RKO (cell line): ENCODE measurements at regions not wholly inside any gene's neighbourhood (a gene's known extent, or its start where the extent isn't known, plus 50 kb on each side); places are given as distances from the start of the nearest gene placed in this dataset.
"Not testable (repeated sequence)": the region's sequence is repeated elsewhere in the genome, so short reads cannot be mapped to it uniquely, and the experiment has no call there.

Experiments
- DNase-seq: peaks from one replicate; pipeline ENCODE4 v3.0.0-alpha.2; 2016; ENCODE audit warnings: low spot score

DNA sequence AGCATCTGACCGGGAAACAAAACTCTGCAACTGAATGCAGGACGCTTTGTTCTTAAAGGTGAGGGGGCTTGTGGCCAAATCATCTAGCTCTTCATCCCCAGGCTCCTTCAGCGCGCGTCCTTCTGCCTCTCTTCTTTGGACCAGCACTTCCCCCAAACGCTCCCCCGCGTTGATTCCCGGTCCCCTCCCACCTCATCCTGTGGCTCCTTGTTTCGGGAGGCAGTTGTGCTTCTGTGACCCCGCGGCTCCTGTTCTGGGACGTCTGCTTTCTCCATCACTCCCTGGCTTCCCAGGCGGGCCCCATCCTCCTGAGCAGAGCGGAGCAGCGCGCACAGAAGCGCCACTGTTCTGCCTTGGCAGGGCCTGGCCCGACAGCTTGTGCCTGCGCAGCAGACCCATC, 109.7 kb upstream of the ZNG1E start:
- not testable (repeated sequence) for DNase-seq

DNA sequence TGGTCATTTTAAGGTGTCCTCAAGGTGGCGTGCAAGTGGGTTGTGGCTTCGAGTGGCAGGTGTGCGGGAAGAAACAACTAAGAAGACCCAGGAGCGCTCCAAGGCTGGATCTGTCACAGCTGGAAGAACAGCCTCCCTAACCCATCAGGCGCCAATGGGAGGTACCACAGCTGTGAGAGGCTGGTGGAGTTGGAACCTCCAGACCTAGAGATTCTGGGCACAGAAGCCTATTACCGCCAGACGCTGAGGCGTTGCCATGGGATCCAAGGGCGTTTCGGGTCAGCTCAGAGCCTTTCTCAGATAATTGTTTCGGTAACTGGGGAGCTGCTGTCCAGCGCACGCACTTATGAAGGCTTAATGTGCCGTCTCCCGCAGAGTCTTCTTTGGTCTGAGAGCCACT, 156.7 kb upstream of the ZNG1E start:
- DNase-seq = not testable (repeated sequence)

DNA sequence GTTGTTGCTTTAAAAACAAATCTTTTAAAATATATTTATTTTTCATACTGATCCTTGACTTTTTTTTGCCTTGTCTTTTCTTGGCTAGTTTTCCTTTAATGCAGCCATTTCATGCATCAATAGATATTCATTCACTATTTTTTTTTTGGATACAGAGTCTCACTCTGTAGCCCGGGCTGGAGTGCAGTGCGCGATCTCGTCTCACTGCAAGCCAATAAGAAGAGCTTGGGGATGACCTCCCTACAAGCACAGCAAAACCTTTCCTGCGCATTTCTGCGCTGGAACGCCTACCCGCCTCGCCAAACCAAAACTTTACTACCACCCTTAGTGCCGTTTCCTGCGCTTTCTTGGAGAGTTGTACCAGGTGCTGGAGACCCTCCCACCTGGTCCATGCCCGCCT, 161.3 kb upstream of the ZNG1E start:
- DNase-seq = not testable (repeated sequence)

DNA sequence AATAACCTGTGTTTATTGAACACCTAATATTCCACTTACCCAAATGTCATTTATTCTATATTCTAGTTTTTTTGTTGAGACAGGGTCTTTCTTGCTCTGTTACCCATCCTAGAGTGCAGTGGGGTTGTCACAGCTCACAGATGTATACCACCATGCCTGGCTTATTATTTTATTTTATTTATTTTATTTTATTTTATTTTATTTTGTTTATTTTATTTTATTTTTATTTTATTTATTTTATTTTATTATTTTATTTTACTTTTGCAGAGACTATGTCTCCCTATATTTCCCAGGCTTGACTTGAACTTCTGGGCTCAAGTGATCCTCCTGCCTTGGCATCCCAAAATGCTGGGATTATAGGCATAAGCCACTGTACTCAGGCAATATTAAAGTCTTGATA, 167.8 kb upstream of the ZNG1E start:
- not testable (repeated sequence) for DNase-seq

DNA sequence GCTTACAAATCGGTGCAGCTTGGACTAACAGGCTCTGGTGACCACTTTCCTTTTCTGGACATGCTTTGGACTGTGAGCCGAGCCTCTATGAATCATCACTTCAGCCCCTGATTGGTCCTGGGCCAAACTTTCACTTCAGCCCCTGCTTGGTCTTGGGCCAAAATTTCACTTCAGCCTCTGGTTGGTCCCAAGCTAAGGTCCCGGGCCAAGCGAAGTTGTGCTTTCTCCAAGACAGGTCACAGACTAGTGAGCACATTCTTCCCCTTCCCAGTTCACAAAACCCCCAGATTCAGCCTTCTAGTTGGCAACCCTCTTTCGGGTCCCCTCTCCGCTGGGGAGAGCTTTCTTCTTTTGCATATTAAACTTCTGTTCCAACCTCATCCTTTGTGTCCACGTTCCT, 171.0 kb upstream of the ZNG1E start:
- DNase-seq = not testable (repeated sequence)

DNA sequence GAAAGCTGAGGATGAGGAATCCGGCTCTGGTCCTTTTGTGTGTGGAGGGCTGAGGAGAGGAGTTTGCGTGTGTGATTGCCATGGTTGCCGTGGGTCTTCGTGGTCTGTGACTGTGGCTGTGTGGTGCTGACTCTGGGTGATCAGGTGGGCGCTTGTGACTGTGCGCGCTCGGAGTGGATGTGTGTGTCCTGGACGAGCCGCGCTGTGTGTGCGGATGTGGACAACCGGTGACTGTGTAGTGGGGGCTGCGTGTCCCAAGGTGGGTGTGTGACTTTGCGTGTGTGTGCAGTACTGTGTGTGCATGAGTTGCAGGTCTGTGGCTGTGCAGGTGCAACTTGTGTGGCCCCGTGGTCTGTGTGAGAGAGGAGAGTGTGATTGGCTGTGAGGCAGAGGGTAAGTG, 172.0 kb upstream of the ZNG1E start:
- DNase-seq = not testable (repeated sequence)

DNA sequence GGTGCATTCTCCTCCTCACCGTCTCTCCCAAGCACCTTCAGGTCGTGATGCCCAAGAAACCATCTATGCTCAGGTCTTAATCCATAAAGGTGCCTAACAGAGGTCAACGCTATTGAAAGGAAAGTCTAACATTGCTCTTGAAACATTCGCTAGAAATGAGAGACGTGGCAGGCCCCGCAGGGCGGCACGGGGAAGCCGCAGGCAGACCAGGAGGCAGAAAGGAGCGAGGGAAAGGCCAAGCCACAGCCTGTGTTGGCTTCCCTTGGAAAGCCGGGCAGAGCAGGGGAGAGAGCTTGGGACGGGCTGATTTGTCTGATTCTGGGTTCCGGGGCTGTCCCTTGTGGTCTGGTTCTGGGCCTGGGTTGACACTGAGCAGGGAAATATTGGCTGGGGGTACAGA, 192.8 kb upstream of the ZNG1E start:
- not testable (repeated sequence) for DNase-seq

DNA sequence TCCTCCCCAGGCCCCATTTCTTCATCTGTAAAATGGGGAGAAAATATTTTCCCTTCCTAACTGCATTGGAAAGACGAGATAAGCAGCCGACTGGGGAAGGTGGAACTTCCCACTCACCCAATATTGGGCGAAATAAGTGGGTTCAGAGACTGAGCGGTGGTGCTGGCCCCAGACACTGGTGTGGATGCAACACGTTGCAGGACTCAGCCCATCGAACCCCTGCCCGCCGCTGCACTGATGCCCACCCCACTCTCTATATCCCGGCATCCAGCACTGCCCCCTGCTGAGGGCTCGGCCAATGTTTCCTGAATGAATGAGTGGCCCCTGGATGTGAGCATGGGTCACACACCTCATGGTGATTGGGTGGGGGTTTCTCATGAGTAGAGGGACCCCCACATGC, 194.4 kb upstream of the ZNG1E start:
- not testable (repeated sequence) for DNase-seq

DNA sequence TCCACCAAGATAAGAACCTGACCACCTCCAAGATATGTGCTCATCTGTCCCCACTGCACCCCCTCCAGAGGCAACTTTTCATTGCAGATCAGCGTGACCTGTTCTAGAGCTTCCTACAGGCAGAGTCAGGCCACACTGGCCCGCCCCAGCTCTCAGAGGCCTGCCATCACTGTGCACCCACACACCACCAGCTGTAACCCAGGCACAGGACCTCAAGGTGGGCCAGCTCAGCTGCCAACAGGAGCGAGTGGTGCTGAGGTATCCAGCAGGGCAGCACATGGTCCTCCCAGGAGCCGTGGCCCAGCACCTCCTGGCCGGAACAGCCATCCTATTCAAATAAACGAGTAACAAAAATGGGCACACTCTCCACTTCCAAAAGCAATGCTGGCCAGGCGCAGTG, 189.9 kb upstream of the FOXD4L5 start:
- DNase-seq = not testable (repeated sequence)

DNA sequence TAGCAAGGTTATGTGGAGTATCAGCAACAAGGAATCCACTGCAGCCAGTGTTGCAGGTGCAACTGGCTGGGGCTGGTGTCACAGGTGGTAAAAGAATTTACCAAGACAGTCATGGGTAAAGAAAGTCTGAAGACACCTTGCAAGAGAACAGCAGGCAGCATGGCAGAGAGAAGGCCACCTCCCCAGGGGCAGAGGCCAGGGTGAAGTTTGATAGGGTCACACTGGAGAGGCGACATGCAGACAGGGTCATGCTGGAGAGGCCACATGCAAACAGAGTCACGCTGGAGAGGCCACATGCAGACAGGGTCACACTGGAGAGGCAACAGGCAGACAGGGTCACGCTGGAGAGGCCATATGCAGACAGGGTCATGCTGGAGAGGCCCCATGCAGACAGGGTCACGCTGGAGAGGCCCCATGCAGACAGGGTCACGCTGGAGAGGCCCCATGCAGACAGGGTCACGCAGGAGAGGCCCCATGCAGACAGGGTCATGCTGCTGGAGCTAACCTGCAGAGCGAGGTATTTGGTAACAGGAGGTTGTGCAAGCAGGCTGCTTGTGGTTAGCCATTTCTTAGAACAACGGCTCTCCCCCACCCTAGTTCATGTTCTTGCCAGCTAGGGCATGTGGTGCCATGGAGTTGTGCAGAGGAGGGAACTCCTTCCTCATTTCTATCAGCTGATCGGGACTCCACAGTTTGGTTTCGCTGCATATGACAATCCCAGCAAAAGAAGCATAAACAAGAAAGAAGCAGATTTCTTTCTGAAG, 188.2 kb upstream of the FOXD4L5 start:
- not testable (repeated sequence) for DNase-seq

DNA sequence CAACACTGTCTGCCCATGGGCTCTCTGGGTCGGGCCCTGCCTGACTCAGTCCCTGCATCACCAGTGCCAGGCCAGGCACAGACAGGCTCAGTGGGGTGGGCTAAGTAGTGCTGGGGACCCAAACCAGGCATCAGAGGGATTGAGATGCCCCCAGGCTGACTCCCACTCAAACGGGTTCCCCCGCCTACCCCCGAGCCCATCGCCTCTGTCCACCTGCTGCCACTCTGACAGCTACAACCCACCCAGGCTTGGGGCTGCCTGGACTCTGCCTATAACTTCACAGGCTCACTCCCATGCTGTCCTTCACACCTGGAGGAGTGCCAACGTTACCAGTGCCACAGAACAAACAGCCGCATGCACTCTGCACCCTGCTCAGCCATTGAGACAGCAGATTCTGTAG, 186.1 kb upstream of the FOXD4L5 start:
- DNase-seq = not testable (repeated sequence)

DNA sequence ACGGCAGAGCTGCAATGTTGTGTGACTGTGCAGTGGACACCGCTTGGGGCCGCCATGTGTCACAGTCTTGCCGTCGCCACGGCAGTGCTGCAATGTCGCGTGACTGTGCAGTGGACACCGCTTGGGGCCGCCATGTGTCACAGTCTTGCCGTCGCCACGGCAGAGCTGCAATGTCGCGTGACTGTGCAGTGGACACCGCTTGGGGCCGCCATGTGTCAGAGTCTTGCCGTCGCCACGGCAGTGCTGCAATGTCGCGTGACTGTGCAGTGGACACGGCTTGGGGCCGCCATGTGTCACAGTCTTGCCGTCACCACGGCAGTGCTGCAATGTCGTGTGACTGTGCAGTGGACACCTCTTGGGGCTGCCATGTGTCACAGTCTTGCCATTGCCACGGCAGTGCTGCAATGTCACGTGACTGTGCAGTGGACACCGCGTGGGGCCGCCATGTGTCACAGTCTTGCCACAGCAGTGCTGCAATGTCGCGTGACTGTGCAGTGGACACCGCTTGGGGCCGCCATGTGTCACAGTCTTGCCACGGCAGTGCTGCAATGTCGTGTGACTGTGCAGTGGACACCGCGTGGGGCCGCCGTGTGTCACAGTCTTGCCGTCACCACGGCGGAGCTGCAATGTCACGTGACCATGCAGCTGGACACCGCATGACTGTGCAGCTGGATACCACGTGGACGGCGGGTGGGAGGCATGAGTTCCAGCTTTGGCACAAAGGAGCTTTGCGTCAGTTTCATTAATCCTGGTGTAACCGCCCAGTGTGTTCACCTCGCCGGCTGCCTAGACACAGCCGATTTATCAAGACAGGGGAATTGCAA, 182.1 kb upstream of the FOXD4L5 start:
- not testable (repeated sequence) for DNase-seq

DNA sequence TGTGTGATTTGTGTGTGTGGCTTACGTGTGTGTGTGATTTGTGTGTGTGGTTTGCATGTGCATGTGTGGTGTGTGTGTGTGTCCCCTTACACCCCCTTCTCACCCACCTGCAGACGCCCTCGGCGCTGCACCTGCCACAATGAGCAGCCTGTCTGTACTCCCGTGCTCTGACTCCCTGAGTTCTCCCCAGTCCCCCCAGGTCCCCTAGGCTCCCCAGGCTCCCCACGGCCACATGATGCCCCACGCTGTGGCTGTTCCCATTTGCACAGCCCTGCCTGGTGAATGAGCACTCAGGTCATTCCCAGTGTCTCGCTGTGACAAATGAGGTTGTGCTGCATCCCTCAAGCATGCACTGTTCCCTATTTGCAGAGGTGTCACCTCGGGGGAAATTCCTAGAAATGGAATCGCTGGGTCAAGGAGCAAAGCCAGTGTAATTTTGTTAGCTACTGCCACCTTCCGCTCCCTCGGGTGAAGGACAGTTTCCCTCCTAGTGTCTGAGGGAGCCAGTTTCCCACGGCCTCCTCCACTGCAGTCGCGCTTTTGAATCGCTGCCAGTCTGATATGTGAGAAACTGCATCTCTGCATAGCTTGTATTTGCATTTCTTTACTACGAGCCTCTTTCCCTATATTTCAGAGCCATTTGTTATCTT, 180.4 kb upstream of the FOXD4L5 start:
- DNase-seq = not testable (repeated sequence)

DNA sequence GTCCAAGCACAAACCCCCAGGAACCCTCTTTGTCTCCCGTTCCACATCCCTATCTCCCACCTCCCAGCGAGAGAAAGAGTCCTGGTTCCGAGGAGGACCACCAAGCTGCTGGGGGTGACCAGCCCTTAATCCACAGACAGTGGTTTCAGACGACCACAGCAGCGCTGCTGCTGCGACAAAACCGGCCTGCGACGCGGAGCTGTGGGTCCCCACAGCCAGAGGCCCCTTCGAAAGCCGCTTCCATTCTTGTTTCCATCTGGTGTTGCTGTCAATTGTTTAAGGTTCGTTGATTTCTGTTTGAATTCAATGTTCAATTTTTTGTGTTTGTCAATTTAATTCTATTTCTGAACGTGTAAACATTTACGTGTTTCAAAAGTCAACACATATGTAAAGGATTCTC, 177.5 kb upstream of the FOXD4L5 start:
- not testable (repeated sequence) for DNase-seq

DNA sequence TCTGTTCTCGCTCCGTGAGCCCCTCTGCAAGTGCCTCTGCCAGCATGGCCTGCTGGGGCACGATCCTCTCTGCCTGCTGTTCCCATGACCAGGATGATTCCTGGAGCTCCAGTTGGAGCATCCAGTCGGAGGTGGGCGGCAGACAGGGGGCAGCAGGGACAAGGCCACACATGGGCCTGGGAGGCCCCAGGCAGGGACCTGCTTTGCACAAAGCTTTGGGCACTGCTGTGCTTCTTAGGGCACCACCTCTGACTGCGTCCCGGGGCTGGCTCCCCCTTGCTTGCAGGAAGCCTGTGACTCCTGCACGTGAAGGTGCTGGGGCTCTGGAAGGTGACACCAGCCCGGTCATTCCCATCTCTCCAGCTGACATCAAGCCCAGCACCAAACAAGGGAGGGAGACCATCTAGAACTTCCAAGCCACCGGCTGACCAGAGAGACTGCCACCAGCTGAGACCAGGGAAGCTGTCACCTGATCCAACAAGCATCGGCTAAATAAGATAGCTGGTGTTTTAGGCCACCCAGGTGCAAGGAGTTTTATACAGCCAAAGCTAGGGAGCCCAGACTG, 174.8 kb upstream of the FOXD4L5 start:
- no peak for DNase-seq

DNA sequence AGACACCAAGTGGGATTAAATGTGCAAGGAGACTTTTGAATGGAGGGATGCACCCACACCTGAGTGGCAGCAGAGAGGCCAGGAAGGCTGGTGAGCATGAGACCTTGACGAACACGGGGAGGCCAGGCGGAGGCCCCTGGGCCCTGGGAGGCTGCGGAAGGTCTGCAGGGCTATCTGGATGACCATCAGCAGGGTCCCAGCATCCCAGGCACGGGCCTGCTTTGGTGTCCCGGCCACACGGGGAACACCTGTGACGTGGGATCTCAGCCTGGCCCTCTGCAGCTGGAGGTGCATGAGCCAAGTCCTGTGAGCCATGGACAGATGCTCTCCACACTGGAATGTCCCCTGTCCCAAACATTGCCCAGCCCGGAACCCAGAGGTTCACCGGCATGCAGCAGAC, 174.0 kb upstream of the FOXD4L5 start:
- DNase-seq = no peak

DNA sequence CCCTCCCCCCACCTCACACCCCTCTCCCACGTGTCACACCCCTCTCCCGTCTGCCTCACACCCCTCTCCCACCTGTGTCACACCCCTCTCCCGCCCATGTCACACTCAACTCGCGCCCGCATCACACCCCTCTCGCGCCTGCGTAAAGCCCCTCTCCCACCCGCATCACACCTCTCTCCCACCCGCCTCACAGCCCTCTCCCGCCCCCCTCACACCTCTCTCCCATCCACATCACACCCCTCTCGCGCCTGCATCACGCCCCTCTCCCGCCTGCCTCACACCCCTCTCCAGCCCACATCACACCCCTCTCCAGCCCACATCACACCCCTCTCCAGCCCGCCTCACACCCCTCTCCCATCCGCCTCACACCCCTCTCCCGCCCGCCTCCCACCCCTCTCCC, 173.5 kb upstream of the FOXD4L5 start:
- no peak for DNase-seq

DNA sequence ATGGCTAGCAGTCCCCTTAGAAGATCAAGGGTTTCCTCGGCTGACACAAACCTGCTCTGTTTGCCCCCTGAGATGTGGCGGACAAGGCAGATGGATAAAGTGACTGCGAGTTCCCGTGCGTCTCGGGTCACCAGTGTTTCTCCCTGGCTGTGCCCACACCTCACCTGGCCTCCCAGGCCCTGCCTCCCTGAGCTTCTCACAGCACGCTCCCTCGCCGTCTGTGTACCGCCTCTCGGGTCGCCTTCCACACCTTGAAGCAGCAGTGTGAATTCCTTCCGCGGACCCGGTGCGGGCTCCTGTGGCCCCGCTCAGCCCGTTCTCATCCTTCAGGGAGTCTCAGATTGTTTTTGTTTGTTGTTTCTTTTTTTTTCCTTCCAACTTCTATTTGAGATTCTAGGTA, 172.0 kb upstream of the FOXD4L5 start:
- not testable (repeated sequence) for DNase-seq

DNA sequence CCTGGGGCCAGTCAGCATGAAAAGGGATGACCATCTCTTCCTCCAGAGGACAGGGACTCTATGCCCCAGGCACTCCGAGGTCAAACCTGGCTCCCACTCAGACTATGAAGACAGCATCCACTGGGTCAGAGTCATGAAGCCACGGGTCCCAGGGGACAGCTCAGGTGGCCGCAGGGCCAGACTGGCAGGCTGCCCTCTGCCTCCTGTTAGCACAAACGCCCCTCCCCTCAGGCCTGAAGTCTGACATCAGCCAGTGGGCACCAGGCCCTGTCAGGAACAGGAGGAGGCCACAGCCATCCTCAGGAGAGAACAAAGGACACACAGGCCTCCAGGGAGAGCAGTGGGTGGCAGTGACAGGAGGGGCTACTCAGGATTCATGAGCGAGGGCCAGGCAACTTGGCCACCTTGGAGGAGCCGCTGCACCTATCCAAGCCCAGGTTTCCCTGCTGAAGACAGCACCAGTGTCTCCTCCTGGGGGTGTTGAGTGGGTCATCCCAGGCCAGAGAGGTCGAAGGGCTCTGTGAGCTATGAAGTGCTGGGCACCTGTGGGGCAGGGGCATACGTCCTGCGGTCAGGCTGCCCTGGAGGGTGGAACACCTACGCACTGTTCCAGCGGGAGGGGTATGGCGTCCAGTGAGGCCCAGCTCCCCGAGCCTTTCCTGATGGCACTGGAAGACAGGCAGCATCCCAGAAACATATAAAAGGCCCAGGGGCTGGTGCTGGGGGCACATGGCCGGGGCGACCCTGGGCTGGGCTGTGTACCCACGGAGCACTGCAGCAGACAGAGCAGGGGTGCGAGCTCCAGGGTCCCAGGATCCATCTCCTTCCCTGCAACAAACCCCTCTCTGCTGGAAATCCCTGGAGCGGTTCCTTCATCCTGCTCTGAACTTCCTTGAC, 171.0 kb upstream of the FOXD4L5 start:
- DNase-seq = not testable (repeated sequence)

DNA sequence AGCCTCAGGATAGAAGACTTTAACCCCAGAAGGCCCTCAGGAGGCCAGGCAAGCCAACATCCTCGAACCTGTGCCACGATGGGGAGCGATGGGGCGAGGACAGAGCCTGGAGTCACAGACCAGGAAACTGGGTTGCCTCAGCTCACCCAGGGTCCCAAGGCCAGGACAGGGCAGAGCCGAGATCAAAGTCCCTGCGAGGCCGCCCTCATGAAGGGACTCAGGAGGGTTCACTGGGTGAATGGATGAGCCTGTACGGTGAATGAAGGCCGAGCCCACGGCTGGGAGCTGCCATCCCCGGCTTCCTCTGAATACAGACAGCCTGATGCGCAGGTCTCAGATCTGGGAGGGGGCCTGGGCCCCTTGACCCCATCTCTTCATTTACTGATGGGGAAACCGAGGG, 170.1 kb upstream of the FOXD4L5 start:
- DNase-seq = not testable (repeated sequence)

DNA sequence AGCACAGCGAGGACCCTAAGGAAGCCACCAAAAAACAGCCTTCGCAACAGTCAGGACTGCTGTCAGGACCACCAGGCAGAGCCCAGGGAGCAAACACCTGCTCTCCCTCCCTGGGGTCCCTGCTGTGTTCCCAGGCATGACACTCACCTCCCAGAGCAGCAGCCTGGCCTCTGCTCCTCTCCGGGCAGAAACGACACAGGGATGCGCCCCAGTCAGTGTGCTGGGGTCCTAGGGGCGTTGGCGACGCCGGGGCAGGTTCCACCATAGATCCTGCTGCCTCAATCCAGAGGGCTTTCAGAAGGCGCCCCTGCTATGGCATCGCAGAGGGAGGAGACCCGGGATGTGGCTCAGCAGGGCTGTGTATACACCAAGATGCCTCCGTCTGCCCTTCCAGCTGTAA, 169.7 kb upstream of the FOXD4L5 start:
- DNase-seq = not testable (repeated sequence)
